ENCODE measurements at regions not wholly inside any gene's neighbourhood (a gene's known extent, or its start where the extent isn't known, plus 50 kb on each side); places are given as distances from the start of the nearest gene placed in this dataset.

DNA sequence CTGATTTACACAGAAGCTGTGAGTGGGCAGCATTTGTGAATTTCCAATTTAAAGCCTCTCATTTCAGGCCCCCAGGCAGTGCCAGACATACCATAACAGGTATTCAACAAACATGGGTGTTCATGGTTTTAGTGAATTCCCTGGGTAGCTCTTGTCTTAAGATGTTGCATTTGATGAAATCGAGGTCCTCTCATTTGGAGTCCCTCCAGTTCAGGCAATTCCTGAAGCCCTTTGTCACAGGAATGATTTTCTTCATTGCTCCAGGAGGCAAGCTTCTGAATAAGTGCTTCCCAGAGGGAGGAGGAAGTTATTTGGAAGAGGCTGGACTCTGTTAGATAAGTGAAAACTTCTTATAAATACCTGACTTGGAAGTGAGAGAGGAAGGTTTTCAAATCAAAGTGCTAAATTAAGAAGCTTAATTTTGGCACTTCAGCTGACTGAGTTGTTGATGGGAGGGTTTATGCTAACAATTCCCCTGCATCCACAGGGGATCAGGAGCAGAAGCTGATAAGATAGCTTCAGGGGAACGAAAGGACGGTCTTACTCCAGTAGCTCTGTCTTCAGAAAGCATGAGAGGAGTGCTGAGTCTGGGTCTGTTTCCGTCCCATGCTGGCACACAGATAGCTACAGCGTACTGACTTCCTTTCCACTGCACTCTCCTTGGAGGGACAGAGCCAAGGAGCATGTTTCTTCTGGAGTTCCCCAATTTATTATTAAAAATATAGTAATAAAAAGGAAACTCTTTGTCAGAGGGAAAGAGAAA lies 543.1 kb downstream of the GBA3 start:
- no peak for DNase-seq

DNA sequence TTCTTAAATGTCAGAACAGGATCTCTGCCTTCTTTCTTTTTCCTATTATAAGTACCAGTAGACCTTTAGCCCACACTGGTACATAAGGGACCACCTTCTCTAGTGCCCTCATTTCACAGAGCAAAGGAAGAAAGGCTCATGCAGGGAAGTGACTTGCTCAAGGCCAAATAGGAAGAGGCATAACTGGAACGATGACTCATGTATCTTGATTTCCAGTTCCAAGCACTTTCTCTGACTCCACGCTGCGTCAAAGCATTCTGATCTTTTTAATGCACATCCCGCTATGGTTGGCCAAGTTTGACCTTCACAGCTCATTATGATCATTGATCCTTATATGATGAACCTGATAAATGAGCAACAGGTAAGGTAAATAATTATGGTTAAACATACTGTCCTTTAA lies 542.0 kb downstream of the GBA3 start:
- no peak for DNase-seq

GRCh38 chr4:23234018-23234417 lies 541.3 kb downstream of the GBA3 start:
- no peak for DNase-seq

- no peak for DNase-seq
Observed at GRCh38 chr4:23233596-23233995, 540.9 kb downstream of the GBA3 start.

DNA sequence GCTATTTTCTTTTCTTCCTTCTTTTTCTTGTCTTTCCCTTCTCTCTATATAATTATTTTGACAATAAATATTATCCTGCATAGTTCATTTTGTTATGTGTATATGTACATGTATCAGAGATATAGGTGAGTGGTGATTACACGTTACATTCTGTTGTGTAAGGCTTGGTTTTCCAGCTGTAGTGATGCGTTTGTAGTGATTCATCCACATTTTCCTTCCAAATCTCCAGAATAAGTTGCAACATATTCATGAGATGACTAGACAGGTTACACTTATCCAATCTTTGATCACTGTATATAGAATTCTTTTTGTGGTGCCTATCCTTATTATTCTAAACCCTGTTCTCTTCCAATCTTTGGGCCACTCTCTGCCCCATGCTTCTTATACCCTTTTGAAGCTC lies 540.2 kb downstream of the GBA3 start:
- no peak for DNase-seq

DNA sequence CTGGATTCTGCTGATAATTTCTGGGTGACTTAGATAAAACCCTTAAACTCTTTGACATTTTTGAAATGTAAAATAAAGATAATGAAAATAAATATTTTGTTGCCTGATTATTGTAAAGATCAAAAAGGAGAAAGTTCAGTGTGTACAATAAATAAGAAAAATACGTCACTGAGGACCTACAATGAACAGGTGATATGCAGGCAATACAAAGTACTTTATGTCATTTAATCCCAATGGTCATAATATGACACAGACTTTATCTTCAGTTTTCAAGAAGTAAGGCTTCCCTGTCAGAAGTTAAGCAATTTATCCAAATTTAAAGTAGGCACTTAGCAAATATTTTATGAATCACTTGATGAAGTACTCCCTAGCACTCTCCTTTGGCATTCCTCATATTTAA lies 532.8 kb downstream of the GBA3 start:
- no peak for DNase-seq

DNA sequence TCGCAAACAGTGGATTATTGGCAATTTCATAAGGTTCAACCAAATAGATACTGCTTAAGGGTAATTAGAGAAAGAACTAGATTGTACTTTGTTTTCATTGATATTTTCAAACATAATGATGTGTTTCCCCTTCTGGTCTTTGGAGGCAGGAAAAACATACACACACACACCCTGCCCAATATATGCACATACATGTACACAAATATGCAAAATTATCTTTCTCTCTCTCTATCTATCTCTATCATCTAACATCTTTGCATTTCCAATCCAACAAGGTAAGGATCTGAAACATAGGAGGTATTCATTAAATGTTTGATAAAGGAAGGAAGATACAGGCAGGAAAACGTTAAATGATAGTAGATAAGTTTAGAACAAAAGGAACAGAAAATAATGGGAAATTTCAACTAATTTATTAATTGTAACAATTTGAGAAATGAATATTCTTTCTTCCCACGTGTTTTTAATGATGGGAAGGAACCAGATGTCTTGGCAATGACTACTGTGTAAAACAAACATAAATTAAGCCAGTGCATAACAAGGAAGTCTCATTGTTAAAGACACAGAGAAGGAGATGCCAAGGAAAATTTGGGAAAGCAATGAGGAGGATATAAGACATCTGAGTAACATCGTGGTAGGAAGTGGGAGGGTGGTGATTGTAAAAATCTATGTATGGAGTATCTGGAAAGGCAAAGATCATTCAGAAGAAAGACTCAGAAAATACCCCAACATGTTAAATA lies 532.1 kb downstream of the GBA3 start:
- DNase-seq = no peak

- no peak for DNase-seq
Observed at GRCh38 chr4:23220911-23221310, 528.2 kb downstream of the GBA3 start.

GRCh38 chr4:23219779-23220408 lies 527.2 kb downstream of the GBA3 start:
- no peak for DNase-seq

DNA sequence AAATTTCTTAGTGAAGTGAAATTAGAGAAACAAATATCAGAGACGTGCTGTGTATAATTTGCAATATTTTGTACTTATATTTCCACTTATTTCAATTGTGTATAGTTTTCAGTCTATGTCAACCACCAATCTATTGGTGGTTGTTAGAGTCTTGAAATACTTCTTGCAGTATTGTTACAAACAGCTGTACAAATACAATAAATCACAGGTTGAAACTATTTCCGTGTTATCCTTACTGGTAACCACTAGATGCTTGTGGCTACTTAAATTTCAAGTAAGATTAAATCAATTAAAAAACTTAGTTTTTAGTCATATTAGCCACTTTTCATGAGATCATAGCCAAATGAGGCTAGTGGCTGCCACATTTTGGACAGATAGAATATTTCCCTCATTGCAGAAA lies 520.5 kb downstream of the GBA3 start:
- no peak for DNase-seq

- no peak for DNase-seq
Observed at GRCh38 chr4:23212558-23212957, 519.8 kb downstream of the GBA3 start.

DNA sequence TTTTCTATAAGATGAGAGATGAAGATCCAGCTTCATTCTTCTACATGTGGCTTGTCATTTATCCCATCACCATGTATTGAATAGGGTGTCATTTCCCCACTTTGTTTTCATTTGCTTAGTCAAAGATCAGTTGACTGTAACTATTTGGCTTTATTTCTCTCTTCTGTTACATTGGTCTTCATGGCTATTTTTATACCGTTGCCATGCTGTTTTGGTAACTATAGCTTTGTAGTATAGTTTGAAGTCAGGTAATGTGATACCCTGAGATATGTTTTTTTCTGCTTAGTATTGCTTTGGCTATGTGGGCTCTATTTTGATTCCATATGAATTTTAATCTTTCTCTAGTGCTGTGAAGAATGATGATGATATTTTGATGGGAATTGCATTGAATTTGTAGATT lies 514.3 kb downstream of the GBA3 start:
- DNase-seq = no peak

GRCh38 chr4:23202712-23203247 lies 510.0 kb downstream of the GBA3 start:
- no peak for DNase-seq

DNA sequence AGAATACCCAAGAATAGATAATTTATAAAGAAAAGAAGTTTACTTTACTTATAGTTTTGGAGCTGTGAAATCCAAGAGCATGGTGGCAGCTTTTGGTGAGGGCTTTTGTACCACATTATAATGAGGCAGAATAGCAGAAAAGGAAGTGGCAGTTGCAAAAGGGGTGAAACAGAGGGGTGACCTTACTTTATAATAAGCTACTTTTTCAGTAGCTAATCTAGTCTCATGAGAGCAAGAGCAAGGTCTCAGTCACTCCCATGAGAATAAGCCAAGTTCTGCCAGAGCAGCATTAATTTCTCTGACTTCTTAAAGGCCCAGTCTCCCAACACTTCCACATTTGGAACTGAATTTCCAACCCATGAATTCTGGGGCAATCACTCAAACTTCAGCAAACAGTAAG lies 502.0 kb downstream of the GBA3 start:
- DNase-seq = no peak

DNA sequence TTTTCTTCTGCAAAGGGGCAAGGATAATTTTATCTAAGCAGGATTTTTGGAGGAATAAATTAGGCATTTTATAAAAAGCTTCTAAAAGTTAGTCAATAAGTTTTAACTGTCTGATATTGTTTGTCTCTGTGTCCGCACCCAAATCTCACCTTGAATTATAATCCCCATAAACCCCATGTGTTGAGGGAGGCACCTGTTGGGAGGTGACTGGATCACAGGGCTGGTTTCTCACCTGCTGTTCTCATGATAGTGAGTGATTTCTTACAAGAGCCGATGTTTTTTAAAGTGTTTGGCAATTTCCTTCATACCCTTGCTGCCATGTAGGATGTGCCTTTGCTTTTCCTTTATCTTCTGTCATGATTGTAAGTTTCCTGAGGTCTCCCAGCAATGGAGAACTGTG lies 481.4 kb downstream of the GBA3 start:
- no peak for DNase-seq

- no peak for DNase-seq
Observed at GRCh38 chr4:23171976-23172375, 479.2 kb downstream of the GBA3 start.

DNA sequence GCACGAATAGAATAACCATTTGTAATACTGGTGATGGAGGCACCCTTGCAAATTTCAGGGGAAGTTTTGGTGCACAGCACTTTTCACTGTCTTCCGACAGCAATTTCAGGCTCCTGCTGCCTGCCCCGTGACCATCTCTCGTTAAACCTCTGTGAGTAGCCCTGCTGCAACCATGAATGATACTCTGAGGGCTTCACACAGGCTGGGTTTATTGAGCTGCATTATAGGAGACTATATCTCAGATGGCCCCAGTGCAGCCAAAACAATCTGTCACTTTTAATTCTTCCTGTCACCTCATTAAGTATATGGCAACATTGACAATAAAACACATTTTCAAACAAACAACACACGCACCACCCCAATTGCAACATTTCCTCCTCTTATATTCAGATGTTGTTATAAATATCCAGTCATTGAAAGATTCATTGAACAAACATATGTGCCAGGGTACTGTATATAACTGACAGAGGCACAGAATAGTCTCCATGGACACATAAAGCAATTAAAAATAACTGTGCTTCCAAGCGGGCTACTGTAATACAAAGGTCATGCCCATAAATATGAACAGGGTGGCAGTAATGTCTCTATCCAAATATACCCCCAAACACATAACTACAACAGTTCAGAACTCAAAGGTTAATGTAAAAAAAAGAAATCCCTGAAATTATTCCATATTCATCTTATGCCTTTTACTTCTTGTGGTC lies 477.0 kb downstream of the GBA3 start:
- no peak for DNase-seq

DNA sequence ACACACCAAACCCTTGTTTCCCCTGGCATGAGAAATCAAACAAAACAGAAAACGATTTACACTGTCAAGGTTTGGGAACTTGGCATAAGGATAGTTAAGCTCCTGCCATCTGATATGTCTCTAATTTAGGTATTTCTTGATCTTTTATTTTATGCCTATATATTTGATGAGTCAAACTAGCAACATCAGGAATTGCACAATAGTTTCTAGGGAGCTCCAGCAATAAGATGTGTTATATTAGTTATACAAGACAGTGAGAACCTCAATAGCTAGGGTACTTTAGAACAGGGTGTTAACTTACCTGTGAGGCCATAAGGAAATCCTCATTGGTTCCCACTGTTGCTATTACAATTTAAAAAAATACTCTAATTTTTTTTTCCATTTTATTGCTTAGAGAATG lies 474.2 kb downstream of the GBA3 start:
- DNase-seq = no peak

GRCh38 chr4:23166407-23166806 lies 473.7 kb downstream of the GBA3 start:
- DNase-seq = no peak

- DNase-seq = no peak
Observed at GRCh38 chr4:23165669-23166068, 472.9 kb downstream of the GBA3 start.

- DNase-seq = no peak
Observed at GRCh38 chr4:23163647-23164436, 471.1 kb downstream of the GBA3 start.

DNA sequence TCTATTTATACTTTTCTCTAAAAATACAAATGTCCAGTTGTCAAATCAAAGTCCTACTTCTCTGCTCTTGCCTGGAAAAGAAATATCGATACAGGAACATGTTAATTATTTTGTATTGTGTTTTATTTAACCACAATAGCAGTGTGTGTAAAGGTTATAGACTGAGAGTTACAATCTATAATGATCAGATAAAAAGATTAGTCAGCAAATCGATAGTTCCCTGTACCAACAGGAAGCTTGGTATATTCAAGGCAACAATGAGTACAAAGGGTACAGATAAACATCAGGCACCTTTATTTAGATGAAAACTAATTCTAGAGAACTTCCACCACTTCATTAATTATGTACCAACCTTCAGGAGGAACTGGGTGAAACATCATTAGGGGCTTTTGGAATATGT lies 469.5 kb downstream of the GBA3 start:
- no peak for DNase-seq
